GM12875 (cell line): ENCODE measurements at regions not wholly inside any gene's neighbourhood (a gene's known extent, or its start where the extent isn't known, plus 50 kb on each side); places are given as distances from the start of the nearest gene placed in this dataset.

Experiments used
- H3K4me3 ChIP-seq: one replicate; pipeline ENCODE4 v1.5.1; 2011; ENCODE audit warnings: low read depth, low read length, control low read depth
- TF ChIP-seq, protein P1 (sequence below): IDR thresholded peaks from 2 replicates; pipeline ENCODE4 v1.5.1; 2011; ENCODE audit warnings: low read depth, mild to moderate bottlenecking, control low read depth, inconsistent platforms, low read length, moderate library complexity, borderline replicate concordance; ENCODE audit not compliant: insufficient read depth

DNA sequence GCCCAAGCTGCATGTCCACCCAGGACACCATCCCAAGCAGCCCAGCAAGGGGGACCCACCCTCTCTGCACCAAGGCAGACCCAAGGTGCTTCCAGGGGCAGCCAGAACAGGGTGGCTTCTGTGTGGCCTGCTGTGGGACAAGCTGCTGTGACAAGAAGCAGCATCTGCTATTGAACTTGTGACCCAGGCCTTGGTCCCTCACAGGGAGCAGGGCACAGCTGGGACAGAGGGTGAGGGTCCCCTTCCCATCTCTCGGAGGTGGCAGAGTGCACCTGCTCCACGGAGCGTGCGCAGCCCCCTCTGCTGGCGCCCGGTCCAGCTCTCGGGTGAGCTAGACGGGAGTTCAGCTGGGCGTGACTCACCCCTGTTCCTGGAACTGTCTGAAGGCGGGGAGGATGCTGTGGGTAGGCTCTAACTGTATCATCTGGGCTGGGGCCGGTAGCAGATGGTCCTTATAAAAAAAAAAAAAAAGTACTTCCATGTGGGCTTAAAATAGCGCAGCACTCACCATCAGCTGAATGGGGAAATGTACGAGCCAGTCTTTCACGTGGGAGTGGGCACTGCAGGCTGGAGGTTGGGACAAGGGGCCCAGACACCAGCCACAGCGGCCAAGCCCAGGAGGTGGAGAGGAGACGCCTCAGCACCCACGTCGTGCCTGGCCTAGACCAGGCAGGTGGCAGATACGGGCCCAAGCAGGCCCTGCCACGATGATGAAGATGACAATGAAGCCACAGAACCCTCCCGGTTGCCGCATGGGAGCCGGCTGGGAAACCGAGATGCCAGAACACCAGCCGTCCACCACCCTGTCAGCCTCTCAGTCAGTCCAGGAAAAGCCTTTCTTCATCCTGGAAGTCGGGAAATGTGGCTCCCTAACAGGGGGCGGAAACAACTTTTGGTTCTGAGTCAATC lies 136.8 kb upstream of the ID2 start:
- H3K4me3 ChIP-seq = no peak overlapping the region
- TF ChIP-seq, protein P1, sequence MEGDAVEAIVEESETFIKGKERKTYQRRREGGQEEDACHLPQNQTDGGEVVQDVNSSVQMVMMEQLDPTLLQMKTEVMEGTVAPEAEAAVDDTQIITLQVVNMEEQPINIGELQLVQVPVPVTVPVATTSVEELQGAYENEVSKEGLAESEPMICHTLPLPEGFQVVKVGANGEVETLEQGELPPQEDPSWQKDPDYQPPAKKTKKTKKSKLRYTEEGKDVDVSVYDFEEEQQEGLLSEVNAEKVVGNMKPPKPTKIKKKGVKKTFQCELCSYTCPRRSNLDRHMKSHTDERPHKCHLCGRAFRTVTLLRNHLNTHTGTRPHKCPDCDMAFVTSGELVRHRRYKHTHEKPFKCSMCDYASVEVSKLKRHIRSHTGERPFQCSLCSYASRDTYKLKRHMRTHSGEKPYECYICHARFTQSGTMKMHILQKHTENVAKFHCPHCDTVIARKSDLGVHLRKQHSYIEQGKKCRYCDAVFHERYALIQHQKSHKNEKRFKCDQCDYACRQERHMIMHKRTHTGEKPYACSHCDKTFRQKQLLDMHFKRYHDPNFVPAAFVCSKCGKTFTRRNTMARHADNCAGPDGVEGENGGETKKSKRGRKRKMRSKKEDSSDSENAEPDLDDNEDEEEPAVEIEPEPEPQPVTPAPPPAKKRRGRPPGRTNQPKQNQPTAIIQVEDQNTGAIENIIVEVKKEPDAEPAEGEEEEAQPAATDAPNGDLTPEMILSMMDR = peak; percentile 56

- H3K4me3 ChIP-seq = no peak overlapping the region
- TF ChIP-seq, protein P1 = no peak
These were observed 135.9 kb upstream of the ID2 start for GRCh38 chr2:8545695-8546611.

DNA sequence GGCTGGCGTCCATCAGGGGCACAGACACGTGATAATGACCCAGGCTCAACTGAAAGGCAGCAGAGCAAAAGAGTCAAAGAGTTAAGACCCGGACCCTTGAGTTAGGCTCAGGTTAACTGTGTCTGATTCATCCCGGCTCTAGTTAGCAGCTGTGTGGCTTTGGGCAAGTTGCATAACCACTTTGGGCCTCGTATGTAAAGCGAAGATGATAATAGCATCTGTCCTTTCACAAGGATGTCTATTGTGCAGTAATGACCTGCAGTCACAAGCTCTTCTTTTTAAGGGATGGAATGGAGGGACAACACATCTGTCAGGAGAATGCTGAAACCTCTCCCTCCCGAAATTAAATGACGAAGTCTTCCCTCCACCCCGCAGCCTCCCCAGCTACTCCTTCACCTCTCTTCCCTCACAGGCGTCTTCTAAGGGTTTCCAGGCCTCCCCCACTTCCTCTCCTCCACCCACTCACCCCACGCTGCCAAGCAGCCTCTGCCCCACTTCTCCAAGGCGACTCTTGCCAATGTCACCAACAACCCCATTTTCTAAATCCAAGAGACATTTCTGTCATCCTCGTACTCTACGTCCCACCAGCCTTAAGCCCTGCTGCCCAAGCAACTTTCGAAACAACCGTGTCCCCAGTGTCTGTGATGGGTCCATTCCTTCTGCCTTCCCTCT lies 135.1 kb upstream of the ID2 start:
- no peak overlapping the region for H3K4me3 ChIP-seq
- TF ChIP-seq, protein P1 = no peak

DNA sequence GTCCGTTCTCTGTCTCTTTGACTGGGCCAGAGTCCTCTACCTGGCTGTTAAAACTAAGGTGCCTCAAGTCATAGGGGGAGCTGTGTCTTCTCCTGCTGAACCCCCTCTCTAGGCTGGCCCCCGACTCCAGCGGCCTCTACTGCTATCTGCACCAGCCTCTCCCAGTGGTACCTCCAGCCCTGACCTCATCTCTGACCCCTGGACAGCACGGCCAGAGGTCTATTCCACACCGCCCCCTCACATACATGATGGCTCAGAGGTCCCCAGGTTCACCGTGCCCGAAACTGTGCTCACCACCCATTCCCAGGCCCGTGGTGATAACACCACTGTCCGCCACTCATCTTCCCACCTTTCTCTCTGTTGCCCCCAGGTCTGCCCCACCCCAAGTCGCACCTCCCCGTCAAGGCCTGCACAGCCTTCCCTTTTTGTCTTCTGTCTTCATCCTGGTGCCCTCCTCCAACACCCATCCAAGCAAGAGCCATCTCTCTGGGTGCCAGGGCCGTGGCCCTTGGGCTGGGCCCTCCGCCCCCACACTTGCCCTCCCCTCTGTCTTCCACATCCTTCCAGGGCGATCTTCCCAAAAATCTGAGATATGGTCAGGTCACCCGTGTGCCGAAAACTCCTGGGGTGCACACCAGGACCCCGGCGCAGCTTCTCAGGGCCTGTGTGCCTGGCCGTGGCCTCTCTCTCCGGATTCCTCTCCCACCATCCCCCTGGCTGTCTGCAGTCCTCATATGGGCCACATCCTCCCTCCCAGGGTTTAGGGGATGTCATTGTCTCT lies 134.4 kb upstream of the ID2 start:
- no peak overlapping the region for H3K4me3 ChIP-seq
- TF ChIP-seq, protein P1 = no peak

- H3K4me3 ChIP-seq = no peak overlapping the region
- TF ChIP-seq, protein P1 = no peak
These were observed 133.7 kb upstream of the ID2 start for GRCh38 chr2:8548065-8548618.

GRCh38 chr2:8548619-8549150 lies 133.2 kb upstream of the ID2 start:
- TF ChIP-seq, protein P1 = no peak

More at GRCh38 chr2:8548619-8549150, 133.2 kb upstream of the ID2 start:
- H3K4me3 ChIP-seq = no peak overlapping the region
